Mesenchymal stem cell (in vitro differentiated cells and primary cell): ENCODE measurements at regions not wholly inside any gene's neighbourhood (a gene's known extent, or its start where the extent isn't known, plus 50 kb on each side); places are given as distances from the start of the nearest gene placed in this dataset.

Experiments
- DNase-seq: peaks from one replicate; pipeline ENCODE4 v3.0.0-alpha.2; 2013
- H2AFZ ChIP-seq: one replicate; pipeline ENCODE4 v1.6.1; 2013; ENCODE audit warnings: low read depth, mild to moderate bottlenecking, control low read depth, inconsistent platforms, low read length, moderate library complexity
- H2AK5ac ChIP-seq: 2 replicates; pipeline ENCODE4 v1.6.1; 2013; ENCODE audit warnings: low read length, moderate library complexity, mild to moderate bottlenecking, inconsistent platforms; ENCODE audit not compliant: severe bottlenecking
- H2BK120ac ChIP-seq: one replicate; pipeline ENCODE4 v1.6.1; 2013; ENCODE audit warnings: low read depth, mild to moderate bottlenecking, inconsistent platforms, low read length, moderate library complexity
- H2BK12ac ChIP-seq, 2 experiments: one replicate each; pipeline ENCODE4 v1.6.1; 2013; ENCODE audit warnings: inconsistent platforms in 2 of 2, low read length in 2 of 2, mild to moderate bottlenecking in 2 of 2, moderate library complexity in 2 of 2, control low read depth in 1 of 2
- H2BK15ac ChIP-seq: one replicate; pipeline ENCODE4 v1.6.1; 2013; ENCODE audit warnings: mild to moderate bottlenecking, low read depth, inconsistent platforms; ENCODE audit not compliant: poor library complexity, severe bottlenecking
- H2BK5ac ChIP-seq: 2 replicates; pipeline ENCODE4 v1.6.1; 2013; ENCODE audit warnings: low read depth, mild to moderate bottlenecking, low read length, control low read depth, inconsistent platforms; ENCODE audit not compliant: poor library complexity, severe bottlenecking
- H3K14ac ChIP-seq, 2 experiments: one replicate each; pipeline ENCODE4 v1.6.1; 2013; ENCODE audit warnings: inconsistent platforms in 2 of 2, low read length in 2 of 2, control low read depth in 1 of 2, mild to moderate bottlenecking in 1 of 2, moderate library complexity in 1 of 2
- H3K18ac ChIP-seq, 2 experiments: one replicate each; pipeline ENCODE4 v1.6.1; 2013; ENCODE audit warnings: inconsistent platforms in 2 of 2, low read length in 2 of 2, control low read depth in 1 of 2, low read depth in 1 of 2, mild to moderate bottlenecking in 1 of 2
- H3K23ac ChIP-seq, 2 experiments: one replicate each; pipeline ENCODE4 v1.6.1; 2013; ENCODE audit warnings: inconsistent platforms in 2 of 2, low read length in 2 of 2, mild to moderate bottlenecking in 2 of 2, moderate library complexity in 2 of 2, control low read depth in 1 of 2
- H3K27ac ChIP-seq: 2 replicates; pipeline ENCODE4 v1.5.1; 2013; ENCODE audit warnings: mild to moderate bottlenecking, moderate library complexity, low read length, control low read depth, inconsistent platforms; ENCODE audit not compliant: poor library complexity, severe bottlenecking
- H3K27me3 ChIP-seq, 2 experiments: 2 replicates each; pipeline versions ENCODE4 v1.6.1 to v1.7.0; 2013; ENCODE audit warnings: low read length in 2 of 2, mild to moderate bottlenecking in 2 of 2, moderate library complexity in 2 of 2, control low read depth in 1 of 2, inconsistent platforms in 1 of 2; ENCODE audit not compliant: control insufficient read depth in 1 of 2, insufficient read depth in 1 of 2
- H3K36me3 ChIP-seq, 2 experiments: 2 replicates each; pipeline versions ENCODE4 v1.6.1 to v1.7.0; 2013; ENCODE audit warnings: low read length in 2 of 2, control low read depth in 1 of 2, inconsistent platforms in 1 of 2, low read depth in 1 of 2, mild to moderate bottlenecking in 1 of 2; ENCODE audit not compliant: insufficient read depth in 2 of 2, control insufficient read depth in 1 of 2
- H3K4ac ChIP-seq, 2 experiments: one replicate each; pipeline ENCODE4 v1.6.1; 2013; ENCODE audit warnings: inconsistent platforms in 2 of 2, low read length in 2 of 2, mild to moderate bottlenecking in 2 of 2, moderate library complexity in 2 of 2, control low read depth in 1 of 2, low read depth in 1 of 2
- H3K4me1 ChIP-seq: 2 replicates; pipeline ENCODE4 v1.6.1; 2013; ENCODE audit warnings: low read depth, low read length, control low read depth; ENCODE audit not compliant: control insufficient read depth, insufficient read depth
- H3K4me2 ChIP-seq: 2 replicates; pipeline ENCODE4 v1.6.1; 2013; ENCODE audit warnings: low read length, mild to moderate bottlenecking, inconsistent platforms; ENCODE audit not compliant: poor library complexity, severe bottlenecking
- H3K4me3 ChIP-seq, 2 experiments: 2 replicates each; pipeline versions ENCODE4 v1.5.1 to v1.7.0; 2013; ENCODE audit warnings: low read length in 2 of 2, mild to moderate bottlenecking in 2 of 2, control low read depth in 1 of 2, low read depth in 1 of 2; ENCODE audit not compliant: insufficient read depth in 1 of 2
- H3K79me1 ChIP-seq: replicated peaks from 2 replicates; pipeline ENCODE4 v1.6.1; 2013; ENCODE audit warnings: mild to moderate bottlenecking, control low read depth, low read length, inconsistent platforms; ENCODE audit not compliant: poor library complexity, severe bottlenecking
- H3K9ac ChIP-seq: 2 replicates; pipeline ENCODE4 v1.7.0; 2013; ENCODE audit warnings: mild to moderate bottlenecking, low read length, moderate library complexity
- H3K9me3 ChIP-seq: 2 replicates; pipeline ENCODE4 v1.7.0; 2013; ENCODE audit warnings: mild to moderate bottlenecking, low read length; ENCODE audit not compliant: control insufficient read depth
- H4K8ac ChIP-seq: one replicate; pipeline ENCODE4 v1.6.1; 2013; ENCODE audit warnings: inconsistent platforms, mild to moderate bottlenecking, low read length, moderate library complexity
- H4K91ac ChIP-seq: one replicate; pipeline ENCODE4 v1.6.1; 2013; ENCODE audit warnings: mild to moderate bottlenecking, low read length, inconsistent platforms
- WGBS: methylation state at CpG from one replicate; pipeline ENCODE4 v1.1.7; 2013; ENCODE audit warnings: mixed read lengths; 5-methylcytosine and 5-hydroxymethylcytosine counted together

- Histone ChIP-seq H3K18ac (no peak overlapping the region), H3K9me3 (peaks cover 12% of the 10 kb centered on the region), H3K14ac (no peak overlapping the region), H2BK120ac (no peak overlapping the region), H2BK15ac (no peak overlapping the region), H2BK5ac (no peak overlapping the region), H4K91ac (no peak overlapping the region), H3K4me3 (no peak overlapping the region), H3K27me3 (peaks cover 0 to 29% of the 10 kb centered on the region in 2 experiments), H3K4ac (no peak overlapping the region), H2BK12ac (no peak overlapping the region), H3K4me2 (no peak overlapping the region), H3K4me1 (no peaks in the 10 kb centered on the region), H3K9ac (no peak overlapping the region), H3K36me3 (no peaks in the 10 kb centered on the region), H3K27ac (no peak overlapping the region), H2AK5ac (no peak overlapping the region), H2AFZ (no peak overlapping the region), H3K79me1 (no peaks in the 10 kb centered on the region), H4K8ac (no peak overlapping the region), H3K23ac (no peak overlapping the region)
- no peak for DNase-seq
- WGBS, result 75% methylated on average over 9 of the region's 9 CpGs
Observed at GRCh38 chr2:129015397-129016285, 697.0 kb upstream of the HS6ST1 start.

GRCh38 chr2:129016972-129017371 is 698.3 kb upstream of the HS6ST1 start:
- Histone ChIP-seq H3K4me2 (no peak overlapping the region), H3K14ac (no peak overlapping the region), H3K4ac (no peak overlapping the region), H2BK15ac (no peak overlapping the region), H4K8ac (no peak overlapping the region), H3K9ac (no peak overlapping the region), H3K9me3 (peaks cover 12% of the 10 kb centered on the region), H3K27ac (no peak overlapping the region), H3K4me1 (no peaks in the 10 kb centered on the region), H2BK120ac (no peak overlapping the region), H3K36me3 (no peaks in the 10 kb centered on the region), H2AK5ac (no peak overlapping the region), H2BK12ac (no peak overlapping the region), H2AFZ (no peak overlapping the region), H4K91ac (no peak overlapping the region), H2BK5ac (no peak overlapping the region), H3K4me3 (no peak overlapping the region), H3K27me3 (peaks cover 0 to 19% of the 10 kb centered on the region in 2 experiments), H3K23ac (no peak overlapping the region), H3K79me1 (no peaks in the 10 kb centered on the region), H3K18ac (no peak overlapping the region)
- no peak for DNase-seq
- WGBS, result 95% methylated on average over 3 of the region's 4 CpGs

GRCh38 chr2:129024796-129025195 is 706.1 kb upstream of the HS6ST1 start:
- H2AFZ ChIP-seq, result no peak overlapping the region
- H3K9ac ChIP-seq, result no peak overlapping the region
- no peak overlapping the region for H3K4ac ChIP-seq
- no peak overlapping the region for H2AK5ac ChIP-seq
- WGBS, result 51% methylated on average over 2 of the region's 2 CpGs
- H4K8ac ChIP-seq, result no peak overlapping the region
- no peaks in the 10 kb centered on the region for H3K79me1 ChIP-seq
- H3K4me3 ChIP-seq, result no peak overlapping the region
- peaks cover 2% of the 10 kb centered on the region for H3K9me3 ChIP-seq
- H3K36me3 ChIP-seq, result no peaks in the 10 kb centered on the region
- no peak overlapping the region for H2BK120ac ChIP-seq
- no peak overlapping the region for H3K18ac ChIP-seq
- no peak overlapping the region for H3K14ac ChIP-seq
- H2BK12ac ChIP-seq, result no peak overlapping the region
- H3K27me3 ChIP-seq, result peaks cover 0 to 3% of the 10 kb centered on the region in 2 experiments
- no peak overlapping the region for H3K27ac ChIP-seq
- no peaks in the 10 kb centered on the region for H3K4me1 ChIP-seq
- no peak overlapping the region for H4K91ac ChIP-seq
- DNase-seq, result no peak
- H3K23ac ChIP-seq, result no peak overlapping the region
- H3K4me2 ChIP-seq, result no peak overlapping the region
- H2BK5ac ChIP-seq, result no peak overlapping the region
- no peak overlapping the region for H2BK15ac ChIP-seq

GRCh38 chr2:129035992-129036391 is 717.3 kb upstream of the HS6ST1 start:
- Histone ChIP-seq H2AK5ac (no peak overlapping the region), H3K27me3 (no peaks in the 10 kb centered on the region), H3K14ac (no peak overlapping the region), H3K18ac (no peak overlapping the region), H3K36me3 (no peaks in the 10 kb centered on the region), H4K8ac (no peak overlapping the region), H3K9ac (no peak overlapping the region), H3K79me1 (no peaks in the 10 kb centered on the region), H4K91ac (no peak overlapping the region), H2BK120ac (no peak overlapping the region), H2BK5ac (no peak overlapping the region), H3K9me3 (peaks cover 6% of the 10 kb centered on the region), H2BK15ac (no peak overlapping the region), H3K23ac (no peak overlapping the region), H2AFZ (no peak overlapping the region), H3K4me1 (no peaks in the 10 kb centered on the region), H2BK12ac (no peak overlapping the region), H3K27ac (no peak overlapping the region), H3K4me2 (no peak overlapping the region), H3K4ac (no peak overlapping the region), H3K4me3 (no peak overlapping the region)
- WGBS, result 66% methylated on average over 3 of the region's 3 CpGs
- no peak for DNase-seq
